ENCODE measurements at regions not wholly inside any gene's neighbourhood (a gene's known extent, or its start where the extent isn't known, plus 50 kb on each side); places are given as distances from the start of the nearest gene placed in this dataset.

- TF ChIP-seq CTCF (IDR thresholded peaks at IDR 0.05; ENCODE audit: low read depth, low read length, missing control alignments): no peak
- Histone ChIP-seq H3K4me3 (ENCODE audit: low read depth, low read length) (no peak overlapping the region), H3K36me3 (replicated peaks) (no peaks in the 10 kb centered on the region), H3K27me3 (replicated peaks) (no peaks in the 10 kb centered on the region), H3K27ac (no peak overlapping the region)
- DNase-seq: no peak
- in situ Hi-C loops (cut with HindIII; ENCODE audit: low pct_ligation_motif_present, low sequenced_read_pairs): no loop called here
These were observed 63.5 kb upstream of the TGFBR2 start for GRCh38 chr3:30542897-30543296.

GRCh38 chr3:30544812-30545211 lies 61.6 kb upstream of the TGFBR2 start:
- H3K27me3 ChIP-seq (replicated peaks): no peaks in the 10 kb centered on the region
- H3K4me3 ChIP-seq (ENCODE audit: low read depth, low read length): no peak overlapping the region
- H3K36me3 ChIP-seq (replicated peaks): no peaks in the 10 kb centered on the region
- TF ChIP-seq CTCF (IDR thresholded peaks at IDR 0.05; ENCODE audit: low read depth, low read length, missing control alignments): no peak
- DNase-seq: peak; percentile 80
- in situ Hi-C loops (cut with HindIII; ENCODE audit: low pct_ligation_motif_present, low sequenced_read_pairs): no loop called here
- H3K27ac ChIP-seq: peak overlapping the region; percentile 48

GRCh38 chr3:30546934-30547333 lies 59.5 kb upstream of the TGFBR2 start:
- Histone ChIP-seq H3K27me3 (replicated peaks) (no peaks in the 10 kb centered on the region), H3K27ac (no peak overlapping the region), H3K36me3 (replicated peaks) (no peaks in the 10 kb centered on the region), H3K4me3 (ENCODE audit: low read depth, low read length) (no peak overlapping the region)
- no peak for TF ChIP-seq CTCF (IDR thresholded peaks at IDR 0.05; ENCODE audit: low read depth, low read length, missing control alignments)
- no peak for DNase-seq
- in situ Hi-C loops (cut with HindIII; ENCODE audit: low pct_ligation_motif_present, low sequenced_read_pairs): no loop called here

GRCh38 chr3:30547716-30548115 lies 58.7 kb upstream of the TGFBR2 start:
- H3K36me3 ChIP-seq (replicated peaks): no peaks in the 10 kb centered on the region
- H3K27ac ChIP-seq: no peak overlapping the region
- H3K27me3 ChIP-seq (replicated peaks): no peaks in the 10 kb centered on the region
- no peak for TF ChIP-seq CTCF (IDR thresholded peaks at IDR 0.05; ENCODE audit: low read depth, low read length, missing control alignments)
- DNase-seq: no peak
- no peak overlapping the region for H3K4me3 ChIP-seq (ENCODE audit: low read depth, low read length)
- in situ Hi-C loops (cut with HindIII; ENCODE audit: low pct_ligation_motif_present, low sequenced_read_pairs): no loop called here

- Histone ChIP-seq H3K27ac (no peak overlapping the region), H3K36me3 (replicated peaks) (no peaks in the 10 kb centered on the region), H3K27me3 (replicated peaks) (no peaks in the 10 kb centered on the region), H3K4me3 (ENCODE audit: low read depth, low read length) (no peak overlapping the region)
- TF ChIP-seq CTCF (IDR thresholded peaks at IDR 0.05; ENCODE audit: low read depth, low read length, missing control alignments): no peak
- in situ Hi-C loops (cut with HindIII; ENCODE audit: low pct_ligation_motif_present, low sequenced_read_pairs): no loop called here
- no peak for DNase-seq
These were observed 57.8 kb upstream of the TGFBR2 start for GRCh38 chr3:30548600-30548999.

GRCh38 chr3:30549600-30549999 lies 56.8 kb upstream of the TGFBR2 start:
- Histone ChIP-seq H3K27ac (no peak overlapping the region), H3K36me3 (replicated peaks) (no peaks in the 10 kb centered on the region), H3K4me3 (ENCODE audit: low read depth, low read length) (no peak overlapping the region), H3K27me3 (replicated peaks) (no peaks in the 10 kb centered on the region)
- in situ Hi-C loops (cut with HindIII; ENCODE audit: low pct_ligation_motif_present, low sequenced_read_pairs): no loop called here
- TF ChIP-seq CTCF (IDR thresholded peaks at IDR 0.05; ENCODE audit: low read depth, low read length, missing control alignments): no peak
- DNase-seq: no peak
